HCEC 1CT (cell line): ENCODE measurements at regions not wholly inside any gene's neighbourhood (a gene's known extent, or its start where the extent isn't known, plus 50 kb on each side); places are given as distances from the start of the nearest gene placed in this dataset.
A peak's percentile ranks its signal among the peaks of the same experiment; 100 is the strongest.

Experiments used
- DNase-seq: peaks from one replicate; pipeline ENCODE4 v3.0.0-alpha.2; 2017

DNA sequence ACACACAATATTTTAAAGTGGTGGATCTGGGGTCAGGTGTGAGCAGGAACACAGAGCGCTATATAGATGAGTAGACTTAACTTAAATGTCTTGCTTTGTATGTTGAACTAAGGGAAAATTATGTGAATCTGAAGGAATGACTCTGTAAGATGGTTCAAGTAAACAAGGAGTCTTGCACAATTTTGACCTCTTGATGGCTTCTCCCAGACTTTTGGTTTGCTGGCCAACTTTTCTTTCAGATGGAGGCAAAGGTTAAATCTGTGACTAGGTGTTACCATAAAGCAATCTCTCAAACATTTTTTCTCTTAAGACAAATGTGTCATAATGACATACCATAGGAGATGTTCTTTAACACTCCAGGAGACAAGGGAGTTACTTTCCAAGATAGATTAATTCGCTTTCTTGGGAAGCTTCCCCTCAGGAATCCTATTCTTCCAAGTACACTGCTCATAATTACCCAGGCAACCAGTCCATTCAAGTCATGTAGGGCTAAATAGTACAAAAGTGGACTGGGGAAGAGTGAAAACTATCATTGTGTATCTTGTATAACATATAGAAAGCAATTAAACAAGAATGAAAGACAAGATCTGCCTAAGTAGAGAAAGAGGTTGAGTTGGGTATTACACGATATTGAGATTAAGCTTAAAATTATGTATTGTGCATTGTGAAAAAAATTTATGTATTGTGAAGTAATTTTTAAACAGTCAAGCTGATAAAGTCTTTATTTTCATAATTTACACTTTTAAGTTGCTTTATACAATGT lies 60.3 kb upstream of the SLC27A6 start:
- DNase-seq: peak; percentile 42

DNA sequence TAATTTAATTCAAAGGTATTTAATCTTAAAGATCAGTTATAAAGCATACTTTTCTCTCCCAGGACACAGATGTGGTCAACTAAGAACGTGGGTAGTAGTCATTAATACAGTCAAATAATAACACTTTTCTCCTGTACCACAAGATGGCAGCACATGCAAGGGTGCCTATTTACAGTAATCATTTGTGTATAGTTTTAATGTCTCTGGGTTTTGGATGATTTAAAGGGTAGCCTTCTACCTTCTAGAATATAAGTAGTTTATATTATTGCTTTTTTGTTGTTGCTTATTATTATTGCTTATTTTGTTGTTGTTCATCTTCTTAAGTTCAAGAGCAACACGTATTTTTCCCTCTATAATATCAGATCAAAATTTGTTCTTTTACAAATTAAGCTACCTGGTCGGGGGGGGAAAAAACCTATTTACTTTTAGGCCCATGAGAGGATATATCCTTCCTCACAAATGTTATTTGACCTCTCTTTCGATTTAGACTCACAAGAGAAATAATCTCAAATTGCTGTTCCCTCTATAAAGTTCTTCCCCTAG lies 59.6 kb upstream of the SLC27A6 start:
- peak; percentile 62 for DNase-seq

- DNase-seq: no peak
Measured at GRCh38 chr5:128913551-128913950, 51.7 kb upstream of the SLC27A6 start.
